8988T (cell line): ENCODE measurements at regions not wholly inside any gene's neighbourhood (a gene's known extent, or its start where the extent isn't known, plus 50 kb on each side); places are given as distances from the start of the nearest gene placed in this dataset.
"Not testable (repeated sequence)": the region's sequence is repeated elsewhere in the genome, so short reads cannot be mapped to it uniquely, and the experiment has no call there.

ENCODE experiments used
- DNase-seq: peaks from one replicate; pipeline ENCODE4 v3.0.0; 2011

GRCh38 chr4:160537681-160538080, 1434.8 kb downstream of the RAPGEF2 start:
- DNase-seq: no peak

- DNase-seq: no peak
Observed at GRCh38 chr4:160546201-160546600, 1443.3 kb downstream of the RAPGEF2 start.

GRCh38 chr4:160549951-160550519, 1447.2 kb downstream of the RAPGEF2 start:
- not testable (repeated sequence) for DNase-seq

- DNase-seq: no peak
Observed at GRCh38 chr4:160562661-160563060, 1459.8 kb downstream of the RAPGEF2 start.

GRCh38 chr4:160563552-160564282, 1460.8 kb downstream of the RAPGEF2 start:
- DNase-seq: no peak

GRCh38 chr4:160567634-160568033, 1464.8 kb downstream of the RAPGEF2 start:
- no peak for DNase-seq

GRCh38 chr4:160570271-160570670, 1467.4 kb downstream of the RAPGEF2 start:
- no peak for DNase-seq

GRCh38 chr4:160574272-160574671, 1471.4 kb downstream of the RAPGEF2 start:
- DNase-seq: not testable (repeated sequence)

- DNase-seq: no peak
Observed at GRCh38 chr4:160580581-160580980, 1477.7 kb downstream of the RAPGEF2 start.

GRCh38 chr4:160592258-160592657, 1489.4 kb downstream of the RAPGEF2 start:
- no peak for DNase-seq

GRCh38 chr4:160595646-160596045, 1492.8 kb downstream of the RAPGEF2 start:
- no peak for DNase-seq

- no peak for DNase-seq
Observed at GRCh38 chr4:160604541-160604940, 1501.7 kb downstream of the RAPGEF2 start.

GRCh38 chr4:160611181-160611580, 1508.3 kb downstream of the RAPGEF2 start:
- no peak for DNase-seq

GRCh38 chr4:160631044-160631443, 1528.2 kb downstream of the RAPGEF2 start:
- DNase-seq: no peak

- DNase-seq: no peak
Observed at GRCh38 chr4:160652790-160653189, 1511.0 kb downstream of the FSTL5 start.

- DNase-seq: no peak
Observed at GRCh38 chr4:160675550-160675949, 1488.2 kb downstream of the FSTL5 start.

GRCh38 chr4:160685729-160686128, 1478.1 kb downstream of the FSTL5 start:
- no peak for DNase-seq

GRCh38 chr4:160701671-160702070, 1462.1 kb downstream of the FSTL5 start:
- DNase-seq: no peak

- DNase-seq: no peak
Observed at GRCh38 chr4:160709026-160709425, 1454.8 kb downstream of the FSTL5 start.

GRCh38 chr4:160709546-160709945, 1454.3 kb downstream of the FSTL5 start:
- no peak for DNase-seq

- no peak for DNase-seq
Observed at GRCh38 chr4:160716551-160716950, 1447.2 kb downstream of the FSTL5 start.

- no peak for DNase-seq
Observed at GRCh38 chr4:160717848-160718247, 1446.0 kb downstream of the FSTL5 start.

- DNase-seq: no peak
Observed at GRCh38 chr4:160724063-160724462, 1439.7 kb downstream of the FSTL5 start.

GRCh38 chr4:160745126-160745525, 1418.7 kb downstream of the FSTL5 start:
- DNase-seq: no peak

- not testable (repeated sequence) for DNase-seq
Observed at GRCh38 chr4:160746585-160746984, 1417.2 kb downstream of the FSTL5 start.
